Kidney epithelial cell (primary cell): ENCODE measurements at regions not wholly inside any gene's neighbourhood (a gene's known extent, or its start where the extent isn't known, plus 50 kb on each side); places are given as distances from the start of the nearest gene placed in this dataset.
"Not testable (repeated sequence)": the region's sequence is repeated elsewhere in the genome, so short reads cannot be mapped to it uniquely, and the experiment has no call there.

Experiments
- DNase-seq: peaks from one replicate; pipeline ENCODE4 v3.0.0-alpha.2; 2010; ENCODE audit warnings: low read depth
- H3K27me3 ChIP-seq: 2 replicates; pipeline ENCODE4 v1.6.0; 2011; ENCODE audit warnings: low read length; ENCODE audit not compliant: control insufficient read depth, insufficient read depth
- H3K36me3 ChIP-seq: 2 replicates; pipeline ENCODE4 v1.5.1; 2011; ENCODE audit warnings: low read length; ENCODE audit not compliant: control insufficient read depth, insufficient read depth
- H3K4me3 ChIP-seq: 2 replicates; pipeline ENCODE4 v1.5.1; 2011; ENCODE audit warnings: low read depth, mild to moderate bottlenecking, control low read depth, low read length
- CTCF ChIP-seq: IDR thresholded peaks from 2 replicates; pipeline ENCODE4 v1.5.1; 2011; ENCODE audit warnings: mild to moderate bottlenecking, moderate library complexity, low read length, control low read depth, inconsistent platforms; ENCODE audit not compliant: insufficient read depth, poor library complexity, severe bottlenecking

GRCh38 chr21:35274090-35274489, 225.0 kb upstream of the RUNX1 start:
- Histone ChIP-seq H3K4me3 (no peak overlapping the region), H3K36me3 (no peaks in the 10 kb centered on the region), H3K27me3 (no peaks in the 10 kb centered on the region)
- no peak for DNase-seq
- no peak for TF ChIP-seq CTCF

GRCh38 chr21:35273333-35273732, 224.2 kb upstream of the RUNX1 start:
- TF ChIP-seq CTCF = no peak
- Histone ChIP-seq H3K27me3 (no peaks in the 10 kb centered on the region), H3K36me3 (no peaks in the 10 kb centered on the region), H3K4me3 (no peak overlapping the region)
- DNase-seq = no peak

- H3K27me3 ChIP-seq, DNase-seq, H3K4me3 ChIP-seq, H3K36me3 ChIP-seq: not testable (repeated sequence)
These were observed 222.4 kb upstream of the RUNX1 start for GRCh38 chr21:35271344-35272118.

GRCh38 chr21:35268817-35269216, 219.7 kb upstream of the RUNX1 start:
- DNase-seq = no peak
- no peak overlapping the region for H3K4me3 ChIP-seq
- H3K27me3 ChIP-seq = no peaks in the 10 kb centered on the region
- H3K36me3 ChIP-seq = no peaks in the 10 kb centered on the region
- TF ChIP-seq CTCF = no peak

- H3K27me3 ChIP-seq = no peaks in the 10 kb centered on the region
- no peak for DNase-seq
- TF ChIP-seq CTCF = no peak
- H3K36me3 ChIP-seq = no peaks in the 10 kb centered on the region
- no peak overlapping the region for H3K4me3 ChIP-seq
These were observed 219.2 kb upstream of the RUNX1 start for GRCh38 chr21:35268261-35268660.

GRCh38 chr21:35266546-35266945, 217.4 kb upstream of the RUNX1 start:
- DNase-seq = no peak
- no peak for TF ChIP-seq CTCF
- Histone ChIP-seq H3K36me3 (no peaks in the 10 kb centered on the region), H3K4me3 (no peak overlapping the region), H3K27me3 (no peaks in the 10 kb centered on the region)
